Vagina (tissue), 2 donors: ENCODE measurements at regions not wholly inside any gene's neighbourhood (a gene's known extent, or its start where the extent isn't known, plus 50 kb on each side); places are given as distances from the start of the nearest gene placed in this dataset.

Experiments
- POLR2A ChIP-seq, 2 donors: fragments of 450-650 bp; IDR thresholded peaks; one replicate each; pipeline ENCODE4 v1.6.1; 2017; ENCODE audit warnings: antibody characterized with exemption in 2 of 2, mild to moderate bottlenecking in 2 of 2, moderate library complexity in 2 of 2
- POLR2AphosphoS5 ChIP-seq, 2 donors: sonication (generic); formaldehyde crosslinking; IDR thresholded peaks; one replicate each; pipeline ENCODE4 v1.9.0; 2017; ENCODE audit warnings: antibody characterized with exemption in 2 of 2, mild to moderate bottlenecking in 2 of 2, low read depth in 1 of 2; ENCODE audit not compliant: insufficient read depth in 1 of 2
- TF ChIP-seq, protein P1 (sequence below), 3 experiments: fragments of 450-650 bp in 2 of 3; fragments of 200-600 bp in 1 of 3; sonication (generic) in 1 of 3; IDR thresholded peaks; one replicate each; pipeline ENCODE4 v1.5.1; 2017 to 2019; ENCODE audit warnings: antibody characterized with exemption in 3 of 3, mild to moderate bottlenecking in 2 of 3, moderate library complexity in 2 of 3

GRCh38 chr2:236512902-236513435 lies 56.7 kb upstream of the ACKR3 start:
- TF ChIP-seq, protein P1, sequence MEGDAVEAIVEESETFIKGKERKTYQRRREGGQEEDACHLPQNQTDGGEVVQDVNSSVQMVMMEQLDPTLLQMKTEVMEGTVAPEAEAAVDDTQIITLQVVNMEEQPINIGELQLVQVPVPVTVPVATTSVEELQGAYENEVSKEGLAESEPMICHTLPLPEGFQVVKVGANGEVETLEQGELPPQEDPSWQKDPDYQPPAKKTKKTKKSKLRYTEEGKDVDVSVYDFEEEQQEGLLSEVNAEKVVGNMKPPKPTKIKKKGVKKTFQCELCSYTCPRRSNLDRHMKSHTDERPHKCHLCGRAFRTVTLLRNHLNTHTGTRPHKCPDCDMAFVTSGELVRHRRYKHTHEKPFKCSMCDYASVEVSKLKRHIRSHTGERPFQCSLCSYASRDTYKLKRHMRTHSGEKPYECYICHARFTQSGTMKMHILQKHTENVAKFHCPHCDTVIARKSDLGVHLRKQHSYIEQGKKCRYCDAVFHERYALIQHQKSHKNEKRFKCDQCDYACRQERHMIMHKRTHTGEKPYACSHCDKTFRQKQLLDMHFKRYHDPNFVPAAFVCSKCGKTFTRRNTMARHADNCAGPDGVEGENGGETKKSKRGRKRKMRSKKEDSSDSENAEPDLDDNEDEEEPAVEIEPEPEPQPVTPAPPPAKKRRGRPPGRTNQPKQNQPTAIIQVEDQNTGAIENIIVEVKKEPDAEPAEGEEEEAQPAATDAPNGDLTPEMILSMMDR (IDR thresholded peaks at IDR 0.05): peak; percentile 42 to 92 (median 72)
- no peak for TF ChIP-seq POLR2A (IDR thresholded peaks at IDR 0.05)
- no peak for TF ChIP-seq POLR2AphosphoS5 (IDR thresholded peaks at IDR 0.05; ENCODE audit: insufficient read depth in 1 of 2, low read depth in 1 of 2)
